BLaER1 (cell line): ENCODE measurements at regions not wholly inside any gene's neighbourhood (a gene's known extent, or its start where the extent isn't known, plus 50 kb on each side); places are given as distances from the start of the nearest gene placed in this dataset.
"Not testable (repeated sequence)": the region's sequence is repeated elsewhere in the genome, so short reads cannot be mapped to it uniquely, and the experiment has no call there.

ENCODE experiments used
- H3K27ac ChIP-seq: shearing (Covaris generic); formaldehyde crosslinking; 2 replicates; pipeline ENCODE4 v1.8.1; 2022
- H3K27me3 ChIP-seq: shearing (Covaris generic); formaldehyde crosslinking; 2 replicates; pipeline ENCODE4 v1.8.1; 2022
- H3K36me3 ChIP-seq: shearing (Covaris generic); formaldehyde crosslinking; 2 replicates; pipeline ENCODE4 v1.8.1; 2022
- H3K4me1 ChIP-seq: shearing (Covaris generic); formaldehyde crosslinking; 2 replicates; pipeline ENCODE4 v1.8.1; 2022
- H3K4me2 ChIP-seq: shearing (Covaris generic); formaldehyde crosslinking; 2 replicates; pipeline ENCODE4 v1.8.1; 2022
- H3K4me3 ChIP-seq: shearing (Covaris generic); formaldehyde crosslinking; 2 replicates; pipeline ENCODE4 v1.8.1; 2022
- H3K9ac ChIP-seq: shearing (Covaris generic); formaldehyde crosslinking; 2 replicates; pipeline ENCODE4 v1.8.1; 2022
- H3K9me3 ChIP-seq: shearing (Covaris generic); formaldehyde crosslinking; 2 replicates; pipeline ENCODE4 v1.8.1; 2022
- H4K20me1 ChIP-seq: shearing (Covaris generic); formaldehyde crosslinking; 2 replicates; pipeline ENCODE4 v1.8.1; 2022
- Cebpa-rat ChIP-seq: shearing (Covaris generic); IDR thresholded peaks from 2 replicates; pipeline ENCODE4 v1.8.1; 2022

DNA sequence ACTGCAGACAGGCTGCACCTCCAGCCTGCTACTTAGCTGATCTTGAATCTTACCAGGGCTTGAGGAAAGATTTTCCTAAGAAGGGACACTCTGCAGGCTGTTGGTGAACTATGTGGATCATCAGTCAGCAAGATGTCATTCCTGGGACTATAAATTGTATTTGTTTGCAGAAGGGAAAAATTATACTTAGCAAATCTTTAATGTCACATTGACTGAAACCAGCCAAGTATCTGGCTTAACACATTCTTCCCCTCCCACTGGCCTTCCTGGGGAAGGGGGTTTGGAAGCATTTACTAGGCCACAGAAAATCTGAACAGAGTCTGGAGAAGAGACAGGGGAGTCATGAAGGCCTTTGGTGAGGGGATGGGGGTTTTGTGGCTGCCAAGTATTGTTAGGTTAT lies 156.7 kb upstream of the EOLA2 start:
- H3K36me3 ChIP-seq = no peaks in the 10 kb centered on the region
- no peak overlapping the region for H3K27ac ChIP-seq
- TF ChIP-seq Cebpa-rat = no peak
- no peak overlapping the region for H3K4me2 ChIP-seq
- H3K27me3 ChIP-seq = no peaks in the 10 kb centered on the region
- H3K9ac ChIP-seq = no peak overlapping the region
- no peak overlapping the region for H3K4me3 ChIP-seq
- H3K9me3 ChIP-seq = no peaks in the 10 kb centered on the region
- H3K4me1 ChIP-seq = no peaks in the 10 kb centered on the region
- H4K20me1 ChIP-seq = no peaks in the 10 kb centered on the region

DNA sequence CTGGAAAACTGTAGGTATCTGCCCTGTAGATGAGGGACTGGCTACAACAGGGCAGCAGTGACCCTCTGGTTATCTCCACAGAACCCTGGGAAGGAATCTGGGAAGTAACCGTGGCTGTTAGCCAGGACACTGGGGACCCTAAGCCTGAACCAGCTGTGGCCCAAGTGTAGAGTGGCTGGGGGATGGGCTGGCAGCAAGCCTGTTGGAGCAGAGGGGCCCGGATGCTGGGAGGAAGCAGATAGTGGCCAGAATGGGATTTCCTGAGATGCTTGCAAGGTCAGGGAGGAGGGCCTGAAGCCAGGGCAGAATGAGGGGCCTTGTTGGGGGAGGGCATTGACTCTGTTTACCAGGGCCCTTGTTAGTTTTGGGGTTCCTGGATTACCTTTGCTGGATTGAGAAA lies 161.0 kb upstream of the EOLA2 start:
- H3K4me1 ChIP-seq = no peaks in the 10 kb centered on the region
- no peak overlapping the region for H3K27ac ChIP-seq
- no peaks in the 10 kb centered on the region for H3K27me3 ChIP-seq
- H3K4me2 ChIP-seq = no peak overlapping the region
- no peaks in the 10 kb centered on the region for H4K20me1 ChIP-seq
- H3K4me3 ChIP-seq = no peak overlapping the region
- no peak overlapping the region for H3K9ac ChIP-seq
- TF ChIP-seq Cebpa-rat = no peak
- H3K9me3 ChIP-seq = peaks cover 5% of the 10 kb centered on the region; the same call in 1 of the 2 replicates
- H3K36me3 ChIP-seq = no peaks in the 10 kb centered on the region

GRCh38 chrX:150100261-150100660 lies 162.0 kb upstream of the EOLA2 start:
- TF ChIP-seq Cebpa-rat = no peak
- Histone ChIP-seq H3K4me3 (no peak overlapping the region), H3K27me3 (no peaks in the 10 kb centered on the region), H3K9me3 (peaks cover 5% of the 10 kb centered on the region; the same call in 1 of the 2 replicates), H3K27ac (no peak overlapping the region), H3K4me2 (no peak overlapping the region), H3K9ac (no peak overlapping the region), H3K4me1 (no peaks in the 10 kb centered on the region), H3K36me3 (no peaks in the 10 kb centered on the region), H4K20me1 (no peaks in the 10 kb centered on the region)

GRCh38 chrX:150118476-150118875 lies 180.2 kb upstream of the EOLA2 start:
- Histone ChIP-seq H3K9ac (no peak overlapping the region), H3K4me3 (no peak overlapping the region), H4K20me1 (no peaks in the 10 kb centered on the region), H3K27ac (no peak overlapping the region), H3K27me3 (no peaks in the 10 kb centered on the region), H3K9me3 (0 out of 2 replicates have a peak, but pooled peaks cover 8% of the 10 kb centered on the region), H3K36me3 (no peaks in the 10 kb centered on the region), H3K4me2 (no peak overlapping the region), H3K4me1 (peaks cover 11% of the 10 kb centered on the region)
- TF ChIP-seq Cebpa-rat = no peak

DNA sequence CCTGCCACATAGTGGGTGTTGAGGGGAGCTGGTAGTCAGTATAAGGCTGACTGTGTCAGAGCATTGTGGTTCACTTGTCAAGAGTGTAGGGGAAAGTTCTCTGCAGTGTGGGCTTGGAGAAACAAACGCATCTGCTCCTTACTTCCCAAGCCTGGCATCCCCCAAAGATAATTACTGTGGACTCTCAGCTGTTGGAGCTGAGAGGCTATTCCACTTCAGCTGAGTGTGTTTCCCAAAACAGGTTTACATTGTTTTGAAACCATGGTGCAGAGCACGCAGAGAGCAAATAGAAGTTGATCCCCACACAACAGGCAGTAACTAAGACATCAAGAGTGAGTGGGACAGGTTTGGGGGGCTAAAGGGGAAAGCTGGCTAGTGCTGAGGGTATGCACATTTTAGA lies 181.0 kb upstream of the EOLA2 start:
- H4K20me1 ChIP-seq = no peaks in the 10 kb centered on the region
- 0 out of 2 replicates have a peak, but pooled peaks cover 8% of the 10 kb centered on the region for H3K9me3 ChIP-seq
- no peaks in the 10 kb centered on the region for H3K27me3 ChIP-seq
- H3K27ac ChIP-seq = no peak overlapping the region
- H3K9ac ChIP-seq = no peak overlapping the region
- no peak overlapping the region for H3K4me2 ChIP-seq
- H3K36me3 ChIP-seq = no peaks in the 10 kb centered on the region
- peaks cover 11% of the 10 kb centered on the region for H3K4me1 ChIP-seq
- no peak overlapping the region for H3K4me3 ChIP-seq
- no peak for TF ChIP-seq Cebpa-rat

- H3K36me3 ChIP-seq, H3K4me3 ChIP-seq, H3K27ac ChIP-seq, H3K4me2 ChIP-seq, H4K20me1 ChIP-seq, H3K9ac ChIP-seq, H3K27me3 ChIP-seq, H3K9me3 ChIP-seq: not testable (repeated sequence)
- H3K4me1 ChIP-seq = peaks cover 11% of the 10 kb centered on the region
Observed at GRCh38 chrX:150125045-150125444, 186.8 kb upstream of the EOLA2 start.

- H4K20me1 ChIP-seq = no peaks in the 10 kb centered on the region
- no peak for TF ChIP-seq Cebpa-rat
- H3K36me3 ChIP-seq = no peaks in the 10 kb centered on the region
- no peaks in the 10 kb centered on the region for H3K27me3 ChIP-seq
- H3K4me3 ChIP-seq = no peak overlapping the region
- no peaks in the 10 kb centered on the region for H3K4me1 ChIP-seq
- no peak overlapping the region for H3K9ac ChIP-seq
- no peak overlapping the region for H3K27ac ChIP-seq
- no peak overlapping the region for H3K4me2 ChIP-seq
- no peaks in the 10 kb centered on the region for H3K9me3 ChIP-seq
Observed at GRCh38 chrX:150127216-150127615, 188.9 kb upstream of the EOLA2 start.

- no peak overlapping the region for H3K27ac ChIP-seq
- H3K36me3 ChIP-seq = no peaks in the 10 kb centered on the region
- TF ChIP-seq Cebpa-rat = no peak
- no peaks in the 10 kb centered on the region for H3K4me1 ChIP-seq
- H3K9me3 ChIP-seq = peaks cover 9% of the 10 kb centered on the region; the same call in 1 of the 2 replicates
- no peak overlapping the region for H3K9ac ChIP-seq
- no peaks in the 10 kb centered on the region for H3K27me3 ChIP-seq
- H4K20me1 ChIP-seq = no peaks in the 10 kb centered on the region
- no peak overlapping the region for H3K4me3 ChIP-seq
- no peak overlapping the region for H3K4me2 ChIP-seq
Observed at GRCh38 chrX:150143721-150144440, 205.6 kb upstream of the EOLA2 start.

GRCh38 chrX:150146271-150146896 lies 208.1 kb upstream of the EOLA2 start:
- Histone ChIP-seq H3K36me3 (no peaks in the 10 kb centered on the region), H3K9me3 (peaks cover 9% of the 10 kb centered on the region; the same call in 1 of the 2 replicates), H3K4me2 (no peak overlapping the region), H3K27me3 (no peaks in the 10 kb centered on the region), H4K20me1 (no peaks in the 10 kb centered on the region), H3K9ac (no peak overlapping the region), H3K27ac (no peak overlapping the region), H3K4me1 (no peaks in the 10 kb centered on the region), H3K4me3 (no peak overlapping the region)
- TF ChIP-seq Cebpa-rat = no peak

DNA sequence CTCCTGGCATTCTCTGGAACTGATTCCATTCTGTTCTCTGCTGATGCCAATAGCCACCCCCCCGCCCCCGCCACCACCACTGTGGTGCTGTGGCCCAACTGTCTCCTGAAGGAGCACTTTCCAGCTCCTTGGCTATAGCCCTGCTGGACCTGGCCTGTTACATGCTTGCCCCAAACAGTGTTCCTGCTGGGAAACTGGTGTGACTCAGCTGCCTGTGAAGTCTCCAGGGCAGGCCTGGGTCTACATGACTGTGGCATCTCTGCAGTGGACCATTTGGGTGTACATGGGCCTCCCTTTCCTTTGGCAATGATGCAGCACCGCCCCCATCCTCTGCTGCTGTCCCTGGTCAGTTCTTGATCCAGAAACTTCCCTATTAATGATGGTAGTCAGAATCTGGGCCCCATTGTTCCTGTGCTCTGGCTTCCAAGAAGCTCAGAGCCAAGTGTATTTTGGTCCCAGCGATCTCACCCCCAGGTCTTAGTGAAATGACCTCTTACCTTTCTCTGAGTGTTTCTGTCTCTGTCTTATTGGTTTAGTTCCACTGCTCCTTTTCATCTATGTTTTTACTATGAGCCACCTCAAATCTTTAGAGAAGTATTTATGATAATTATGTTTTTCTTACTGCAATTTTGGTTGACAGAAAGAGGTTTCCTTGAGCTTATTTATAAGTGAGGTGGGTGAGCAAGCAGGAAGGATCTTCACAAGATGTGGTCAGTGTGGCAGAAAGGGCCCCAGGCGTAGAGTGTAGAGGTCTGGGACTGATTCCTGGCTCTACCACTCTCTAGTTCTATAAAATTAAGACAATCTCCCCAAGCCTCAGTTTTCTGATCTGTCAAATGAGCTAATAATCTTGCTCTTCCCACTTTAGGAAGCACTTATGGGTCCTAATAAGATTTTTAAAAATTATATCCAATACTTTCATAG lies 210.7 kb upstream of the EOLA2 start:
- no peaks in the 10 kb centered on the region for H4K20me1 ChIP-seq
- no peaks in the 10 kb centered on the region for H3K4me1 ChIP-seq
- no peaks in the 10 kb centered on the region for H3K9me3 ChIP-seq
- no peak overlapping the region for H3K4me2 ChIP-seq
- TF ChIP-seq Cebpa-rat = no peak
- no peak overlapping the region for H3K4me3 ChIP-seq
- H3K9ac ChIP-seq = no peak overlapping the region
- H3K27ac ChIP-seq = no peak overlapping the region
- no peaks in the 10 kb centered on the region for H3K36me3 ChIP-seq
- H3K27me3 ChIP-seq = no peaks in the 10 kb centered on the region
